Tibial nerve (tissue), 4 donors: ENCODE measurements at regions not wholly inside any gene's neighbourhood (a gene's known extent, or its start where the extent isn't known, plus 50 kb on each side); places are given as distances from the start of the nearest gene placed in this dataset.

Source experiments
- CTCF ChIP-seq, 5 experiments: fragments of 200-600 bp in 3 of 5; fragments of 450-650 bp in 2 of 5; sonication (generic) in 3 of 5; IDR thresholded peaks; one replicate each; pipeline ENCODE4 v1.5.1; 2016 to 2019; ENCODE audit warnings: antibody characterized with exemption in 5 of 5, mild to moderate bottlenecking in 3 of 5, moderate library complexity in 2 of 5
- EP300 ChIP-seq, 2 donors: sonication (generic); formaldehyde crosslinking; IDR thresholded peaks; one replicate each; pipeline ENCODE4 v1.6.1; 2017; ENCODE audit warnings: antibody characterized with exemption in 2 of 2, mild to moderate bottlenecking in 1 of 2
- POLR2A ChIP-seq, 2 donors: fragments of 450-650 bp; IDR thresholded peaks; one replicate each; pipeline ENCODE4 v1.6.1; 2017; ENCODE audit warnings: antibody characterized with exemption in 2 of 2, mild to moderate bottlenecking in 2 of 2, moderate library complexity in 2 of 2

GRCh38 chr3:180496995-180497394 is 105.0 kb upstream of the TTC14 start:
- TF ChIP-seq CTCF (IDR thresholded peaks at IDR 0.05) (no peak), POLR2A (IDR thresholded peaks at IDR 0.05) (no peak), EP300 (IDR thresholded peaks at IDR 0.05) (no peak)
